MM.1S (cell line): ENCODE measurements at regions not wholly inside any gene's neighbourhood (a gene's known extent, or its start where the extent isn't known, plus 50 kb on each side); places are given as distances from the start of the nearest gene placed in this dataset.

ENCODE experiments used
- DNase-seq: peaks from one replicate; pipeline ENCODE4 v3.0.0-alpha.2; 2015
- H2AFZ ChIP-seq: fragments of 300-600 bp; sonication (generic); 2 replicates; pipeline ENCODE4 v1.6.0; 2016; ENCODE audit warnings: antibody characterized with exemption, low read length
- H3F3A ChIP-seq: fragments of 300-600 bp; sonication (generic); 2 replicates; pipeline ENCODE4 v1.6.1; 2016; ENCODE audit warnings: mild to moderate bottlenecking, antibody characterized with exemption, low read length, moderate library complexity, mixed read lengths; ENCODE audit not compliant: insufficient read depth
- H3K27ac ChIP-seq: fragments of 300-600 bp; sonication (generic); 2 replicates; pipeline ENCODE4 v1.5.1; 2016; ENCODE audit warnings: mild to moderate bottlenecking, low read length
- H3K27me3 ChIP-seq: fragments of 300-600 bp; sonication (generic); replicated peaks from 2 replicates; pipeline ENCODE4 v1.6.0; 2016; ENCODE audit warnings: low read length; ENCODE audit not compliant: insufficient read depth
- H3K36me3 ChIP-seq: fragments of 300-600 bp; sonication (generic); replicated peaks from 2 replicates; pipeline ENCODE4 v1.6.1; 2016; ENCODE audit warnings: mild to moderate bottlenecking, low read length, mixed read lengths; ENCODE audit not compliant: insufficient read depth
- H3K4me1 ChIP-seq: fragments of 300-600 bp; sonication (generic); 2 replicates; pipeline ENCODE4 v1.6.1; 2016; ENCODE audit warnings: low read length, mixed read lengths
- H3K4me2 ChIP-seq: fragments of 300-600 bp; sonication (generic); 2 replicates; pipeline ENCODE4 v1.6.0; 2016; ENCODE audit warnings: low read depth, low read length
- H3K4me3 ChIP-seq: fragments of 300-600 bp; sonication (generic); 2 replicates; pipeline ENCODE4 v1.5.1; 2016; ENCODE audit warnings: low read length, mixed read lengths
- H3K79me2 ChIP-seq: fragments of 300-600 bp; sonication (generic); 2 replicates; pipeline ENCODE4 v1.6.1; 2016; ENCODE audit warnings: mixed run types, low read length, mixed read lengths
- H3K9ac ChIP-seq: fragments of 300-600 bp; sonication (generic); 2 replicates; pipeline ENCODE4 v1.6.1; 2016; ENCODE audit warnings: low read length, mixed read lengths
- H3K9me2 ChIP-seq: fragments of 300-600 bp; sonication (generic); replicated peaks from 2 replicates; pipeline ENCODE4 v1.6.1; 2016; ENCODE audit warnings: mild to moderate bottlenecking, low read length, mixed read lengths; ENCODE audit not compliant: insufficient read depth
- H3K9me3 ChIP-seq: fragments of 300-600 bp; sonication (generic); replicated peaks from 2 replicates; pipeline ENCODE4 v1.6.1; 2016; ENCODE audit warnings: mild to moderate bottlenecking, low read length, mixed read lengths; ENCODE audit not compliant: insufficient read depth
- H4K20me1 ChIP-seq: fragments of 300-600 bp; sonication (generic); 2 replicates; pipeline ENCODE4 v1.6.1; 2016; ENCODE audit warnings: mild to moderate bottlenecking, low read length, moderate library complexity, mixed read lengths; ENCODE audit not compliant: insufficient read depth
- CTCF ChIP-seq: fragments of 300-600 bp; sonication (generic); IDR thresholded peaks from 2 replicates; pipeline ENCODE4 v1.5.1; 2016; ENCODE audit warnings: antibody characterized with exemption, low read length, mixed read lengths
- EZH2 ChIP-seq: fragments of 300-600 bp; sonication (generic); optimal IDR thresholded peaks from 2 replicates; pipeline ENCODE3; 2017; ENCODE audit warnings: low read depth, mild to moderate bottlenecking, antibody characterized with exemption, low read length, mixed read lengths
- EZH2phosphoT487 ChIP-seq: fragments of 300-600 bp; sonication (generic); IDR thresholded peaks from 2 replicates; pipeline ENCODE4 v1.6.1; 2018; ENCODE audit warnings: antibody characterized with exemption, low read length

GRCh38 chr10:33733058-33733457 is 398.6 kb upstream of the NRP1 start:
- no peaks in the 10 kb centered on the region for H3K36me3 ChIP-seq
- H2AFZ ChIP-seq = no peak overlapping the region
- no peaks in the 10 kb centered on the region for H3K79me2 ChIP-seq
- no peaks in the 10 kb centered on the region for H4K20me1 ChIP-seq
- H3K4me3 ChIP-seq = no peak overlapping the region
- H3K4me1 ChIP-seq = peaks cover 19% of the 10 kb centered on the region; the same call in 1 of the 2 replicates
- H3K4me2 ChIP-seq = no peak overlapping the region
- no peaks in the 10 kb centered on the region for H3K27me3 ChIP-seq
- no peaks in the 10 kb centered on the region for H3K9me2 ChIP-seq
- TF ChIP-seq EZH2 (no peak), EZH2phosphoT487 (no peak), CTCF (no peak)
- DNase-seq = no peak
- no peaks in the 10 kb centered on the region for H3F3A ChIP-seq
- no peak overlapping the region for H3K27ac ChIP-seq
- no peaks in the 10 kb centered on the region for H3K9me3 ChIP-seq
- no peak overlapping the region for H3K9ac ChIP-seq

GRCh38 chr10:33732161-33732680 is 397.8 kb upstream of the NRP1 start:
- no peak overlapping the region for H3K27ac ChIP-seq
- H4K20me1 ChIP-seq = no peaks in the 10 kb centered on the region
- H3K36me3 ChIP-seq = no peaks in the 10 kb centered on the region
- H3K4me3 ChIP-seq = no peak overlapping the region
- no peaks in the 10 kb centered on the region for H3K9me3 ChIP-seq
- H3K9ac ChIP-seq = no peak overlapping the region
- no peak for TF ChIP-seq EZH2
- TF ChIP-seq CTCF = no peak
- no peak for TF ChIP-seq EZH2phosphoT487
- H3K27me3 ChIP-seq = no peaks in the 10 kb centered on the region
- H2AFZ ChIP-seq = no peak overlapping the region
- H3K79me2 ChIP-seq = no peaks in the 10 kb centered on the region
- no peak overlapping the region for H3K4me2 ChIP-seq
- H3F3A ChIP-seq = no peaks in the 10 kb centered on the region
- no peak for DNase-seq
- no peaks in the 10 kb centered on the region for H3K9me2 ChIP-seq
- H3K4me1 ChIP-seq = peaks cover 19% of the 10 kb centered on the region; the same call in 1 of the 2 replicates

GRCh38 chr10:33731322-33731721 is 396.9 kb upstream of the NRP1 start:
- Histone ChIP-seq H4K20me1 (no peaks in the 10 kb centered on the region), H3K27ac (no peak overlapping the region), H3K9ac (no peak overlapping the region), H3K9me3 (no peaks in the 10 kb centered on the region), H3K36me3 (no peaks in the 10 kb centered on the region), H3K27me3 (no peaks in the 10 kb centered on the region), H3K4me1 (peaks cover 19% of the 10 kb centered on the region; the same call in 1 of the 2 replicates), H3K79me2 (no peaks in the 10 kb centered on the region), H3F3A (no peaks in the 10 kb centered on the region), H3K4me2 (no peak overlapping the region), H3K9me2 (no peaks in the 10 kb centered on the region), H3K4me3 (no peak overlapping the region), H2AFZ (no peak overlapping the region)
- DNase-seq = no peak
- TF ChIP-seq EZH2 = no peak
- TF ChIP-seq CTCF = no peak
- no peak for TF ChIP-seq EZH2phosphoT487
